LNCAP (cell line): ENCODE measurements at regions not wholly inside any gene's neighbourhood (a gene's known extent, or its start where the extent isn't known, plus 50 kb on each side); places are given as distances from the start of the nearest gene placed in this dataset.

Experiments used
- TF ChIP-seq, protein P1 (sequence below): fragments of 450-650 bp; IDR thresholded peaks from 2 replicates; pipeline ENCODE4 v1.5.1; 2017; ENCODE audit warnings: mild to moderate bottlenecking

DNA sequence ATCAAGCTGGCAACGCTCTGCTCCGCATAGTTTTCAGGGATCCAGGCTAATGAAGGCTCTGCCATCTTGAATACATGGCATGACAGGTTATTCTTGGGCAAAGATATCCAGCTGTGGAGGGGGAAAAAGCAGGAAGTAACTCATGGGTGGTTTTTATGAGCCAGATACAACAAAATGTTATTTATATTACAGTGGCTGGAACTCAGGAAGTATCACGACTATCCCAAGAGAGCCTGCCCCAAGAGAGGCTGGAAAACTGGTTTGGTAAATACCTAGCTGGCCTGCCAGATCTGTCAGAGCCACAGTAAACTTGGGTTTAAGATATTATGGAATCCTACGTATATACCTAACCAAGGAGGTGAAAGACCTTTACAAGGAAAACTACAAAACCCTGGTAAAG, 462.8 kb upstream of the ANKRD30A start:
- TF ChIP-seq, protein P1, sequence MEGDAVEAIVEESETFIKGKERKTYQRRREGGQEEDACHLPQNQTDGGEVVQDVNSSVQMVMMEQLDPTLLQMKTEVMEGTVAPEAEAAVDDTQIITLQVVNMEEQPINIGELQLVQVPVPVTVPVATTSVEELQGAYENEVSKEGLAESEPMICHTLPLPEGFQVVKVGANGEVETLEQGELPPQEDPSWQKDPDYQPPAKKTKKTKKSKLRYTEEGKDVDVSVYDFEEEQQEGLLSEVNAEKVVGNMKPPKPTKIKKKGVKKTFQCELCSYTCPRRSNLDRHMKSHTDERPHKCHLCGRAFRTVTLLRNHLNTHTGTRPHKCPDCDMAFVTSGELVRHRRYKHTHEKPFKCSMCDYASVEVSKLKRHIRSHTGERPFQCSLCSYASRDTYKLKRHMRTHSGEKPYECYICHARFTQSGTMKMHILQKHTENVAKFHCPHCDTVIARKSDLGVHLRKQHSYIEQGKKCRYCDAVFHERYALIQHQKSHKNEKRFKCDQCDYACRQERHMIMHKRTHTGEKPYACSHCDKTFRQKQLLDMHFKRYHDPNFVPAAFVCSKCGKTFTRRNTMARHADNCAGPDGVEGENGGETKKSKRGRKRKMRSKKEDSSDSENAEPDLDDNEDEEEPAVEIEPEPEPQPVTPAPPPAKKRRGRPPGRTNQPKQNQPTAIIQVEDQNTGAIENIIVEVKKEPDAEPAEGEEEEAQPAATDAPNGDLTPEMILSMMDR: no peak

GRCh38 chr10:36650274-36650673, 475.1 kb upstream of the ANKRD30A start:
- TF ChIP-seq, protein P1: no peak

DNA sequence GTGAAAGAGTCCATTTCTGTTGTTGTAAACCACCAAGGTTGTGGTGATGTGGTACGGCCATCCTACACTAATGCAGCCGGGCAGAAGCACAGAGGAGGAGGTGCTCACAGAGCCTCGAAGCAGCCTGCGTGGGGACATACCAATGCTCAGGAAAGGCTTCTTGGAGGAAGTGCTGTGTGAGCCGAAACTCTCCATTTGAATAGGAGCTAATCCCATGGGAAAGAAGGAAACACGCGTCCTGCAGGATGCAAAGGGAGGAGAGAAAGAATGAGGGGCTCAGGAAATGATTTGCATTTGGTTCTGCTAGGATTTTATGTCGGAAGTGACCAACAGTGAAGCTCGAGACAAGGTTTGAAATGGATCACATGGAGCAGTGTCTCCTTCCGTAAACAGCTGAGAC, 477.9 kb upstream of the ANKRD30A start:
- TF ChIP-seq, protein P1: no peak

DNA sequence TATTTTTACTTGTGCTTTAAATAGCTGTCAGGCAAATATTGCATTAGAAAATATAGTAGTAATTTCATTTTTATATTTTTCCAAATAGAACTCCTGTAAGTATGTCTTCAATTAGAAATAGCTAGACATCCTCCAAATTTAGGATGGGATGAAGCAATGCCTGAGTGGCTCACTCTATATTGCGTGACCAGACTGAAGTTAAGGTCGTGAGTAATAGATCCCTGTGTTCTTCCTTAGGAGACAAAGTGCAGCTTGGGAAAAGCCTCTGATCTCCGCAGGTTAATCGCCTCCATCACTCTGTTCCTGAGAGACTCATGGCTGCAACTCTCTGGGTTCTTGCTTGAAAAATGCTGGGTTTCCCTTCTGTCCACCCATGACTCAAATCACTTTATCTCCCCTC, 484.8 kb upstream of the ANKRD30A start:
- TF ChIP-seq, protein P1: no peak

DNA sequence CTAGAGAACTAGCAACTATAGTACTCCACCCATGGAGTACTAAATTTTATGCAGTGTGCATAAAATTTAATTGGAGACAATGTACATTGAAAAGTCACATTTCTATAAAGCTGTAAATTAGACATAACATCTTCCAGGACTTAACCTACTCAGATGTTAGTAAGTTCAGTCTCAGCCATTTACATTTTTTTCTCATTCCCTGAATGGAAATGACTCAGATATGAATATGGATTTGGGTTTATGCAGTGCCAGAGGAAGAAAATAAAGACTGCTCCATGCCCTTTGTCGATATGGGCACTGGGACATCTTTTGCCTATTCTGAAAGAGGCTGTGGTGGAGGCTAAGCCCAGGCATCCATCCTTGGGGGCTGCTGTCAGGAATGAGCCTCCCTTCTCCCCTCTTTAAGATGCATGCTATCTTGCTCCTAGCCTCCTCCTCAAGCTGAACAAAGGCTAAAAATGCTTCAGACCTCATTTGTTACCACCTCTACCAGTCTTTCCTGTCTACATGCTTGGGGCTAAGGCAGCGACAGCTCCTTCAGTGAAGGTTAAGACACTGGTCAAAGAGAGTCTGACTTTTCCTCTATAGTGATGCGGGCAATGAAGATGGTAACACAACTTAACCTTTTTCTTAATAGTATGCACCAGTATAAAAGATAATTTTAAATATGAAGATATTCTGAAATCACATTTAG, 486.8 kb upstream of the ANKRD30A start:
- TF ChIP-seq, protein P1: no peak

DNA sequence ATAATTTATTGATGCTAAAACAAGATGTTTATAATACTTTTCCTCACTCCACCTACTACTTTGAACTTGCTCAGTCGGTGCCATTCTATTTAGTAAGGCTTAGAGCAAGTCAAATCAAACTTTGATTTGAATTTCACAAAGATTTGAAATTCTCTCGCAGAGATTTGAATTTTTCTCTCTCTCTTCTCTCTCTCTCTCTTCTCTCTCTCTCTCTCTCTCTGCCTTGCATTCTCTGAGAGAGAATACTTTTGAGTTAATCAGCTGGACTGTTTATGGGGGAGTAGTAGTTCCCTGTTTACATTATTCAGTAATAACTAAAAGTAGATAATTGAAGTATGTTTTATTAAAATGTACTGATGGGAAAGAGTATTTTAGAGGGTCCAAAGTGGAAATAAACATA, 488.5 kb upstream of the ANKRD30A start:
- TF ChIP-seq, protein P1: no peak

- TF ChIP-seq, protein P1: no peak
Observed at GRCh38 chr10:36636285-36636839, 489.0 kb upstream of the ANKRD30A start.

DNA sequence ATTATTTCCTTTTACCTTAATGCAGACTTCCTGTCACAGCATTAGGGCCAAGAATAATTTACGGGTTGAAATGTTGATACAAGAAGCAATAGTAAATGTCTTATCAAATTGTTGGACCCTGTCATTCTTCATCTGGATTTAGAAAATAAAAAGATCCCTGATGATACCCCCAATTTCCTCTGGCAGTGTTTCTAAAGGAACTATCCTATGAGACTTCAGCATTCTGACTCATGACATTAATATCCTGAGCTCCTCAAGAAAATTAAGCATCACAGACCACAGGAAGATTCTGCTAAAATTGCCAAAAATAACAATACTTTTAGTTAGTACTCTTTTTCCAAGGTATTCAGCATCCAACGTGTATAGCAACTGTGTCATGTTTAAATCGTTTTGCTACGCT, 490.5 kb upstream of the ANKRD30A start:
- TF ChIP-seq, protein P1: no peak
